ENCODE measurements at regions not wholly inside any gene's neighbourhood (a gene's known extent, or its start where the extent isn't known, plus 50 kb on each side); places are given as distances from the start of the nearest gene placed in this dataset.
"Not testable (repeated sequence)": the region's sequence is repeated elsewhere in the genome, so short reads cannot be mapped to it uniquely, and the experiment has no call there.

DNA sequence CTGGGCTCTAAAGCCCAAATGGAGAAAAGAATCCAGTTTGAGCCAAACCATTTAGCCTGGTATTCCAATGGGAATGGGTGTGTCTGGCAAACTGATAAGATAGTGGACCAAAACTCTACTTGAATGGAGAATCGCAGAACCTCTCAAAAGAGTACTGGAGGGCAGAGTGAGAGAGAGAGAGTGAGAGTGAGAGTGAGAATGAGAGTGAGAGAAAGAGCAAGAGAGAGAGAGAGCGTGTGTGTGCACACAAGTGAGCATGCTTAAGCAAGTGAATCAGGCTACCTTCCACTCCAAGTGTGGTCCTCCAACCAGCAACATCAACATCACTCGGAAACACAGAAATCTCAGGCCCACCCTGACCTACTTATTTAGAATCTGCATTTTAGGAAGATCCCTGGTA is 58.8 kb downstream of the UQCRFS1 start:
- DNase-seq (ENCODE audit: low read depth) = no peak

GRCh38 chr19:29145756-29146155 is 67.2 kb downstream of the UQCRFS1 start:
- no peak for DNase-seq (ENCODE audit: low read depth)

- DNase-seq (ENCODE audit: low read depth) = no peak
Observed at GRCh38 chr19:29143183-29143582, 69.8 kb downstream of the UQCRFS1 start.

- no peak for DNase-seq (ENCODE audit: low read depth)
Observed at GRCh38 chr19:29139227-29139626, 73.7 kb downstream of the UQCRFS1 start.

DNA sequence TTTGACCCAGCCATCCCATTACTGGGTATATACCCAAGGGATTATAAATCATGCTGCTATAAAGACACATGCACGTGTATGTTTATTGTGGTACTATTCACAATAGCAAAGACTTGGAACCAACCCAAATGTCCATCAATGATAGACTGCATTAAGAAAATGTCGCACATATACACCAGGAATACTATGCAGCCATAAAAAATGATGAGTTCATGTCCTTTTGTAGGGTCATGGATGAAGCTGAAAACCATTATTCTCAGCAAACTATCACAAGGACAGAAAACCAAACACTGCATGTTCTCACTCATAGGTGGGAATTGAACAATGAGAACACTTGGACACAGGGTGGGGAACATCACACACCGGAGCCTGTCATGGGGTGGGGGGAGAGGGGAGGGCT is 74.7 kb downstream of the UQCRFS1 start:
- DNase-seq (ENCODE audit: low read depth) = not testable (repeated sequence)

DNA sequence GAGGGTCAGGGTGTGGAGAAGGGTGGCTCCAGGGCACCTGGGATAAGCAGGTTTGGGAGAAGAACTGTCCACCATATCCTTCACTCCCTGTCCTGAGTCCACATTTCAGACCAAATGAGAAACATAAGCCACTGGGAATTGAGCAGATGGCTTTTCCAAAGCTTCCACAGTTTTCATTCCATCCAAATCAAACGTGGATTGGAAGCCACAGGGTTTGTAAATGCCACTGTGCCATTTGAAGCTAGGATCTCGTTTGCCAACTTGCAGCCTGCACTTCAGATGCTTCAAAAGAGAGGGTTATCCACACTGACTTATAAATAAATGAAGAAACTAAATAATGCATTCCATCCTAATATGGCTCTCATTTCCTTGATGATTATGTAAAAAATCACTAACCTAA is 81.5 kb downstream of the UQCRFS1 start:
- no peak for DNase-seq (ENCODE audit: low read depth)

DNA sequence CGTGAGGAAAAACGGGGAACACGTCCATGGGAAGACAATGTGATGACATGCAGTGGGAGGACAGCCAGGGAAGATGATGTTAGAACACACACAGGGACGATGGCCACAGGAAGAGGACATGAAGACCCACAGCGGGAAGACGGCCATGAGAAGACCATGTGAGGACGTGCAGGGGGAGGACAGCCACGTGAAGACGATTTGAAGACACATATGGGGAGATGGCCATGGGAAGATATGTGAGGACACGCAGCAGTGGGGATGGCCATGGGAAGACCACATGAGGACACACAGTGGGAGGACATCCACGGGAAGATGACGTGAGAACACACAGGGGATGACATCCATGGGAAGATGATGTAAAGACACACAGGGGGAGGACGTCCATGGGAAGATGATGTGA is 83.8 kb downstream of the UQCRFS1 start:
- no peak for DNase-seq (ENCODE audit: low read depth)

DNA sequence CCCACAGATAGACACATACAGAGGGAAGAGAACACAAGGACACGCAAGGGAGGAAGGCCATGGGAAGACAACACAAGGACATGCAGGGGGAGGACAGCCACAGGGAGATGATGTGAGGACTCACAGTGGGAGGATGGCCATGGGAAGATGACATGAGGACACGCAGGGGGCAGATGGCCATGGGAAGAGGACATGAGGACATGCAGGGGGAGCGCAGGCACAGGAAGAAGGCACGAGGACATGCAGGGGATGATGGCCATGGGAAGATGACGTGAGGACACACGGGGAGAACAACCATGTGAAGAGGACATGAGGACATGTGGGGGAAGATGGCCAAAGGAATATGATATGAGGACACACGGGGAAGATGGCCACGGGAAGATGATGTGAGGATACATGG is 84.7 kb downstream of the UQCRFS1 start:
- no peak for DNase-seq (ENCODE audit: low read depth)

GRCh38 chr19:29122185-29122584 is 90.8 kb downstream of the UQCRFS1 start:
- DNase-seq (ENCODE audit: low read depth) = no peak

DNA sequence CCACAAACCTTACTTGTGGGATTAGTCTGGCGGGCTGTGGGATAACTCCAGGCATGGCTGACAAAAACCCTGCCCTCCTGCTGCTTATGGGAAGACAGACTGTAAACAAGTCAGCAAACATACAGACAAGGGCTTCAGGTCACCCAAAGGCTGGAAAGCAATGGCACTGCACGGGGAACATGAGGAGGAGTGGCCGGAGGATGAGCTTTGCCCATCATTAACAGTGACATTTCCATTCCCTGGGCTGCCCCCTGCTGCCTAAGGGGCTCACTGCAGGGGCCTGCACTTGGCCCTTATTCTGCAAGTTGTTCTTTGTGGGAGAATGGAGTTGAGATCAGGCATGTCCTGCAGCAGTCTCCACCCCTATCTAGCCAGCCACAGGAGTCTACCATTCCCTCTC is 91.3 kb downstream of the UQCRFS1 start:
- no peak for DNase-seq (ENCODE audit: low read depth)

DNA sequence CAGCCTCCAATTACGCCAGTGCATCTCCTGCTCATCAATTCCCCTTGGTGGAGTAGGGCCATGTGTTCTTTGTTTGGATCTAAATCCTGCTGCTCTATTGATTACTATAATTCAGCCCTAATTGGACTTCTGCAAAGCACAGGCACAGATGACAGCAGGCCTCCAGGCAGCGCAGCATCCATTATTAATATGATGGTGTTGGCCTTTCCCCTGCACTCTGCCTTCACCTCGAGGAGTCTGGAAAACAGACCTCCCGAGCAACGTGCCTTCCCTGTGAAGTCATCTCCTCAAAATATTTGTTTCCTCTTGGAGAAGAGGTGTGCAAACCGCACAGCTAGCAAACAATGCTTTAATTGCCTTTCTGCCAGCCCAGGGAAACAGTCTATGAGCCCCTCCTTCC is 92.5 kb downstream of the UQCRFS1 start:
- DNase-seq (ENCODE audit: low read depth) = no peak

- DNase-seq (ENCODE audit: low read depth) = no peak
Observed at GRCh38 chr19:29119590-29119989, 93.4 kb downstream of the UQCRFS1 start.

- DNase-seq (ENCODE audit: low read depth) = no peak
Observed at GRCh38 chr19:29118389-29118788, 94.6 kb downstream of the UQCRFS1 start.

DNA sequence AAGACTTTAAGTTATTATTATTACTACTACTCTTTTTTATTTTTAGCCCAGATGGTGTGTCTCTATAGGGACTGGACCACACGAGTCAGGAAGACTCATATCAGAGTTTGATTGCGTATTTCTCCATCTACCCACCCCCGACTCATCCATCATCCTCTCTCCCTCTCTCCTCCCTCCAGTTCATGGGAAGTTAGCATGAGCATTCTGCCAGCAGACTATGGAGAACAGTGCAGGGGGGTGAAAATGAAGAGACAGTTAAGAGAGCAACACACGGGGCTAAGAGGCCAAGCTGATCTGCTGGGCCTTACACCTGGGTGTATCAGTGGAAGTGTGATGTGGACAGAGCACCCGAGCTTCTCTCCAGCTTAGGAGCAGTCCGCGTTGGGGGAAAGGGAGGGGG is 95.0 kb downstream of the UQCRFS1 start:
- DNase-seq (ENCODE audit: low read depth) = no peak

- no peak for DNase-seq (ENCODE audit: low read depth)
Observed at GRCh38 chr19:29115181-29115580, 97.8 kb downstream of the UQCRFS1 start.

GRCh38 chr19:29113838-29114237 is 99.1 kb downstream of the UQCRFS1 start:
- no peak for DNase-seq (ENCODE audit: low read depth)

DNA sequence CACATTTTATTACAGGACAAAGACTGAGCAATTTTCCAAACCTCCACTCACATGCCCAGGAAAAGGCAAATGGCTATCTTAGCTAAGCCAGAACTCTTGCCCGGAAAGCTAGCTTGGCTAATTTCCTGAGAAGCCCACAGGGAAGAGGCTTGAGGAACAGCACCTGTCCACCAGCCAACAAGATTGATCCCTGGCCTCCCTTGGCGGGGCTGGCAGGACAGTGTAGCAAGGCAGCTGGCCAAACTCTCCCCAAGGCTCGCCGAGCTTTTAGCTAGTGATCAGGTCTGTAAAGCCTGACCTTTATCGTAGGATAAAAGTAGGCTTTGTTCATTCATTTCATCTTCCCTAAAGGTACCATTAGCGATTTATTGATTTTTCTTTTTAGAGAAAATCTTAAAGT is 101.4 kb downstream of the UQCRFS1 start:
- no peak for DNase-seq (ENCODE audit: low read depth)

GRCh38 chr19:29107831-29108230 is 105.1 kb downstream of the UQCRFS1 start:
- no peak for DNase-seq (ENCODE audit: low read depth)

- no peak for DNase-seq (ENCODE audit: low read depth)
Observed at GRCh38 chr19:29106346-29106885, 106.5 kb downstream of the UQCRFS1 start.

DNA sequence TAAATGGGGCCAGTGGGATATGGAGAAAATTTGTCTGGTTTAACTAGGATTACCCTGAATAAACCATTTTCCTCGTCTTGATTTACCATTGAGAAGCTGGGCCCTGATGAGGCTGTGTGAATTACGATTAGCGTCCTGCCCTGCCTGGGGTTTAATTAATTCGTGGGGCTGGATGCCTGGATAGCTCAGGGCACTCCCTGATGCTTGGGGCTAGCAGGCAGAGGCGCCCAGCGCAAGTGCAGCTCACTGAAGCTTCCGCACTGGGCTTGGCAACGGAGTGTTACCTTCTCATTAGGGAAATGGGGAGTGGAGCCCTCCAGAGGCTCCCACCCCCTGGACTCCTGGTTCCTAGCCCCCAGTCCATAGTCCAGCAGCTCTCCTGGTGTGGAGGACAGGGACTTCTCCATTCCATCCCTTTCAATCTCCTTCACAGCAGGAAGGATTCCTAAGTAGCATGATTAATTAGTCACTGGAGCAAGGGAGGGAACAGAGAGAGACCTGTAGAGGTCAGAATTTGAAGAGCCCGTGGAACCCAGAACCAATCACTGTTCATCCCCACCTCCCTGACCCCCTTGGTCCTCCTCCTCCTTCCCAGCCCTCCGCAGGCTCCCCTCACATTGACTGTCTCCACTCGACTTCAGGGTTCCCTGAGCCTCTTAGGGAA is 107.2 kb downstream of the UQCRFS1 start:
- no peak for DNase-seq (ENCODE audit: low read depth)

DNA sequence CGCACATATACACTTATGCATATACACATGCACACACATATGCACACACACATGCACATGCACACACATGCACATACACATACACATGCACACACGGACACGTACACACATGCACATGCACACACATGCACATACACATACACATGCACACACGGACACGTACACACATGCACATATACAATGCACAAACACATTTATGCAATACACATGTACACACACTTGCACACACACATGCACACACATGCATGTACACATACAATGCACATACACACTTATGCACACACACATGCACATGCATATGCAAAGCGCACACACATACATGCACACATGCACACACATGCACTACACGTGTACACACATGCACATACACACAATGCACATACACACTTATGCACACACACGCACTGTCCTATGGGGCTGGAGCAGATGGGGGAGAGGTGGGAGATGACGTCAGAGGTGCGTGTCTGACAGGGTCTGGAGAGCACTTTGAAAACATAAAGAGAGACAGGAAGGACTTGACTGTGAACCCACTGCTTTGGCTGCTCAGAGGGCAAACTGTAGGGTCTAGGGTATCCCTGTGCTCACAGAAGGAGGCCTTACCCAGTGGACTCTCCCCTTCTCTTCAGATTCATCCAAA is 108.2 kb downstream of the UQCRFS1 start:
- DNase-seq (ENCODE audit: low read depth) = no peak

DNA sequence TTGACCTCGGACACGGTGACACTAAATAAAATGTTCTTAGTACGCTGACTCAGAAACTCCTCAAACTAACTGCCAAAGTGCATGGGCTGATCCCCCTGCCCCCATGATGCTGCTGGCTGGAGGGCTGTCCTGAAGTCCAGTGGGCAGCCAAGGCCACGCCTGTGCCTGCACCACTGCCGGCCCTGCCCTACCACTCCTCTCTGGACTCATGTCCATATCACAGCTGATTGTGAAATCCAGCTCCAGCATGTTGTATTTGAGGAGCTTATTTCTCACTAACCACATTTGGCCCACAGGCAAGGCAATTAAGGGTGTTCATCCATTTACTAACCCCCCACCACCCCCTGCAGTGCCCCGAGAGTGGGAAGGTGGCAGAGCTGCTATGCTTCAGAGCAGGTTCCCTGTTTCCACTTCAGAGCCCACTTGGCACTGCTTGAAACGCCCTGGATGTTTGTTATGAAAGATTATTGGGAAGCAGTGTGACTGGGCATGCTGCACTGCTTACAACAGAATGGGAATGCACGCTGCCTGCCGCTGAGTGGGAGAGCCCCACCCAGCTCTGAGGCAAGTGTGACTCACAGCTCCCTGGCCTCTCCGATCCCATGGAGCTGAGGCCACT is 114.0 kb downstream of the UQCRFS1 start:
- DNase-seq (ENCODE audit: low read depth) = no peak

- no peak for DNase-seq (ENCODE audit: low read depth)
Observed at GRCh38 chr19:29098091-29098490, 114.9 kb downstream of the UQCRFS1 start.

Data from stimulated activated CD8-positive, alpha-beta memory T cell treated with anti-CD3 and anti-CD28 coated beads, Interleukin-12 subunit alpha, Interleukin-12 subunit beta, amount 100 ng/mL, for 1 hour (primary cell).